Right renal pelvis (tissue), 4 donors: ENCODE measurements at regions not wholly inside any gene's neighbourhood (a gene's known extent, or its start where the extent isn't known, plus 50 kb on each side); places are given as distances from the start of the nearest gene placed in this dataset.

ENCODE experiments used
- DNase-seq, 4 donors: peaks; one replicate each; pipeline ENCODE4 v3.0.0-alpha.2; 2013; ENCODE audit warnings: low read depth in 4 of 4, low spot score in 3 of 4, missing footprints in 1 of 4

DNA sequence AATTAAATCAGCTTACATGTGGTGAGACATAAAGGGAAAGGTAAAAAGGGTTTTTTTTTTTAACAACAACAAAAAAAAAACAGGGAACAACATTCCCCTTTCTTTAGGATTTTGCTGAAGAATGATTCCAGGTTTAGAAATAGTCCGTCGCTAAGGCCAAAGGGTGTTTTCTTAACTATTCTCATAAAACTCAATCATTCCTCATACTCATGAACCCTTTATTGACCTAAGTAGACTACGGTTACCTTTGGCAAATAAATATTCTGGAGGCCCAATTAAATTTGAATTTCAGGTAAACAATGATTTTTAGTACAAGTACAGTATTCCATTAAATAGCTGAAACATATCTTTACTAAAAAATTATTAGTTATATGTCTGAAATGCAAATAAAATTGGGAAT is 55.6 kb upstream of the CCNG1 start:
- no peak for DNase-seq

DNA sequence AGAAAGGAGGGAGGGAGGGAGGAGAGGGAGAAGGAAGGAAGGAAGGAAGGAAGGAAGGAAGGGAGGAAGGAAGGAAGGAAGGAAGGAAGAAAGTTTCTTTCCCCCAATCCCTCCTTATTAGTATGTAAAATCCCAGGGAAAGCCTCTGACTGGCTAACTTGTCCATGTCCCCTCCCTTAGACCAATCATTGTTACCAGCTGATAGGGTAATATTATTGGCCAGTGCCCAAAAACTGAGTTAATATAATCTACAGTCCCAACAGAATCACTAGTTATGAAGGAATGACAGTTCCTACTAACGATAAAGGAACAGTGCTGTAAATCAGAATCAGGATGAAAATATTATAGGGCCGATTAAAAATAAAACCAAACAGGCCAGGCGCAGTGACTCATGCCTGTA is 53.6 kb upstream of the CCNG1 start:
- DNase-seq, result no peak

DNA sequence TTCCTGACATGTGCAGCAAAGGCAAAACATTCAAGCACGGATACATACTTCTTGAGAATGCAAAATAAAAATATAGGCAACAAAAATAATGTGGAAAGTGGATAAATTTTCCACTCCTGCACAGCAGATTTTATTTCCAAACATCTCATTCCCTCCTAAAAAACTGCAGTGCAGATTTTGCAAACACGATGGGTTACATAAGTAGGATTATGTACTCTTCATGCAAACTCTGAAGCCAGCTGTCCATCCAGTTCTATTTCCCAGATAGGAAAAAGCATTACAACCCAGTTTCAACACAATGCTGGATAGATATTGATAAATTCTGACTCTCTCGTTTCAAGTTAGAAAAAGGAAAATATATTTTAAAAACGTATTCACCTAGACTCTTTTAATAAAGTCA is 52.7 kb upstream of the CCNG1 start:
- no peak for DNase-seq

DNA sequence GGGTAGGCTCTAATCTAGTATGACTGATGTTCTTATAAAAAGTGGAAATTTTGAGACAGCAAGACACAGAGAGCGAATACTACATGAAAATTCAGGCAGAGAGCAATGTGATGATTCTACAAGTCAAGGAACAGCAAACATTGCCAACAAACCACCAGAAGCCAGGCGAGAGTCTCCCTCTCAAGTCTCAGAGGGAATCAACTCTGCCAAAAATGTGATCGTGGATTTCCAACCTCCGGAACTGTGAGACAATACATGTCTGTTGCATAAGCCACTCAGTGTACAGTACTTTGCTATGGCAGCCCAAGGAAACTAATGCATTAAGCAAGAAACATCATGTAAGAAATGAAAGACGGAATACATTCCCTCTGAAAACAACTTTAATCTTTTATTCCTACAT is 52.1 kb upstream of the CCNG1 start:
- no peak for DNase-seq

DNA sequence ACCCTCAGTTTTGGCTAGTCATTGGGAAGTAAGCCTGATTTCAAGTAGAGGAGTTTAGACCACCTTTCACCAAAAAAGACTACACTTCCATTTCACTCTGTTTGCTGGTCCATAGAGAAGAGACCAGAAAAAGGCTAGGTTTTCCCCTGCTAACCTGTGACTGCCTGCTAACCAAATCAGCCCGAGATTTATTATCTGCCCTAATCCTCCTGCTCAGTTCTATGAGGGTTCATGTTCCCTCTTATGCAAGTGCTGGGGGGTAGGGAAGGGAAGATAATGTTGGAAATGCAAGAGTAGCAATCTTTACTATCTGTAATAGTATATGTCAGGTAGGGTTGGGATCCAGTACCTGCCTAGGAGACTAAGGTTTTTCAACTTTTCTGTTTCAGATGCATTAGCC is 51.6 kb upstream of the CCNG1 start:
- no peak for DNase-seq

DNA sequence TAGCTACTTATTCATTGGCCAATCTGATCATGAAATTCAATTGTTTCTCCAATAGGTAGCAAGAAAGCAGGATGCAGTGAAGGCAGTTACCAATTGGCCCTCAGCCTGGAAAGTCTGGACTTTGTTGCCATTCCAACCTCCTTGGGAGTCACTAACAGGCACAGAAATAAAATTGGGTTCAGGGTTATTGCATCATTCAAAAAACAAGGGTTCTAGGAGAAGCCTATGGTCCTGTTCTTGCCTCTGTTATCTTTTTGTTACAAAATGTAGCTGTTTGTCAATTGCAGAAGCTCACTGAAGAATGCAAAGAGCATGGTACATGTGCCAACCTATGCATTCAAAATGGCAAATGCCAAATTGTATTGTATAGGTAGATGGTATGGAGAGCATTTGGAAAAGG is 51.0 kb upstream of the CCNG1 start:
- no peak for DNase-seq

DNA sequence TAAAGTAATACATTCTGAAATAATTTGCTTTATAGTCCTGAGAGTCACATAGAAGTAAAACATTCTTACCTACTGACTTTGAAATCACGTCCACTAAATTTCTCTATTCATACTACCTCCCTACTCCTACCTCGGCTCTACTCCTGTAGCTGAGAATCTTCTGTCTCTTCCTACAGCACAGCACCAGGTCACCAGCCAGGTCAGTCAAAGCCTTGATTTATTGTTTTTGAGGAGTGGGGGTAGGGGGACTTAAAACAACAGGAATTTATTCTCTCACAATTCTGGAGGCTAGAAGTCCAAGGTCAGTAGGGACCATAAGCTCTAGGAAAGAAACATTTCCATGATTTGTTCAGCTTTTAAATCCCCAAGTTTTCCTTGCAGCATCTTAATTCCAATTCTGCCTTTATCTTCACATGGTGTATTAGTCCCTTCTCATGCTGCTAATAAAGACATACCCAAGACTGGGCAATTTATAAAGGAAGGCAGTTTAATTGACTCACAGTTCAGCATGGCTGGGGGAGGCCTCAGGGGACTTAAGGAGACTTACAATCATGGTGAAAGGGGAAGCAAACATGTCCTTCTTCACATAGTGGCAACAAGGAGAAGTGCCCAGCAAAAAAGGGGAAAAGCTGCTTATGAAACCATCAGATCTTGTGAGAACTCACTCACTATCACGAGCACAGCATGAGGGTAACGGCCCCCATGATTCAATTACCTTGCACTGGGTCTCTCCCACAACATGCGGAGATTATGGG is 49.6 kb upstream of the CCNG1 start:
- DNase-seq, result no peak
